ENCODE measurements at regions not wholly inside any gene's neighbourhood (a gene's known extent, or its start where the extent isn't known, plus 50 kb on each side); places are given as distances from the start of the nearest gene placed in this dataset.

DNA sequence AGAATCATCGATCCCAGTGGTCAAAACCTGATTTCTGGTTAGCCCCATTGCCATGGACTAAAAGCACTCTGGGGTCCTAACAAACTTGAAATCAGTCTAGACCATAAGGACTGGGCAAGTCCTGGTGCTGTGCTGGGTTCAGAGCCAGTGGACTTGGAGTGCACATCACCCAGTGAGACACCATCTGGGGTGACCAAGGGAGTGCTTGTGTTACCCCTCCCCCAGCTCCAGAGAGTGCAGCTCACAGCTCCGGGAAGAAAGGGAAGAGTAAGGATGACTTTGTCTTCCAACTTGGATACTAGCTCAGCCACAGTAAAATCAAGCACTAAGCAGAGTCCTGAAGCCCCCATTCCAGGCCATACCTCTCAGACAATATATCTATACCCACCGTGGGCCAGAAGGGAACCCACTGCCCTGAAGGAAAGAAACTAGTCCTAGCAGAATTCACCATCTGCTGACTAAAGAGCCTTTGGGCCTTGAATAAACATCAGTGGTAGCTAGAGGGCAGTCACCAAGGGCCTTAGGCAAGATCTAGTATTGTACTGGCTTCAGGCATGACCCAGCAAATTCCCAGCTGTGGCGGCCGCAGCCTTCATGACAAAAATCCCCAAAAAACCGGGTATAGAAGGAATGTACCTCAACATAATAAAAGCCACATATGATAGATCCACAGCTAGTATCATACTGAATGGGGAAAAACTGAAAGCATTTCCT lies 153.5 kb upstream of the OGFRL1 start:
- no peaks in the 10 kb centered on the region for H3K4me1 ChIP-seq
- no peak overlapping the region for H3K4me3 ChIP-seq
- TF ChIP-seq POLR2A (IDR thresholded peaks at IDR 0.05) (no peak), EP300 (IDR thresholded peaks at IDR 0.05) (no peak)
- TF ChIP-seq, protein P1, sequence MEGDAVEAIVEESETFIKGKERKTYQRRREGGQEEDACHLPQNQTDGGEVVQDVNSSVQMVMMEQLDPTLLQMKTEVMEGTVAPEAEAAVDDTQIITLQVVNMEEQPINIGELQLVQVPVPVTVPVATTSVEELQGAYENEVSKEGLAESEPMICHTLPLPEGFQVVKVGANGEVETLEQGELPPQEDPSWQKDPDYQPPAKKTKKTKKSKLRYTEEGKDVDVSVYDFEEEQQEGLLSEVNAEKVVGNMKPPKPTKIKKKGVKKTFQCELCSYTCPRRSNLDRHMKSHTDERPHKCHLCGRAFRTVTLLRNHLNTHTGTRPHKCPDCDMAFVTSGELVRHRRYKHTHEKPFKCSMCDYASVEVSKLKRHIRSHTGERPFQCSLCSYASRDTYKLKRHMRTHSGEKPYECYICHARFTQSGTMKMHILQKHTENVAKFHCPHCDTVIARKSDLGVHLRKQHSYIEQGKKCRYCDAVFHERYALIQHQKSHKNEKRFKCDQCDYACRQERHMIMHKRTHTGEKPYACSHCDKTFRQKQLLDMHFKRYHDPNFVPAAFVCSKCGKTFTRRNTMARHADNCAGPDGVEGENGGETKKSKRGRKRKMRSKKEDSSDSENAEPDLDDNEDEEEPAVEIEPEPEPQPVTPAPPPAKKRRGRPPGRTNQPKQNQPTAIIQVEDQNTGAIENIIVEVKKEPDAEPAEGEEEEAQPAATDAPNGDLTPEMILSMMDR (IDR thresholded peaks at IDR 0.05), result no peak
- no peaks in the 10 kb centered on the region for H3K27me3 ChIP-seq
- H3K36me3 ChIP-seq, result no peaks in the 10 kb centered on the region
- 81 to 83% methylated on average over 6 of the region's 6 CpGs for WGBS, 2 donors
- DNase-seq (ENCODE audit: low spot score in 2 of 2), result no peak
- no peak overlapping the region for H3K27ac ChIP-seq
- peaks cover 0 to 6% (median 0%) of the 10 kb centered on the region in 4 donors for H3K9me3 ChIP-seq

DNA sequence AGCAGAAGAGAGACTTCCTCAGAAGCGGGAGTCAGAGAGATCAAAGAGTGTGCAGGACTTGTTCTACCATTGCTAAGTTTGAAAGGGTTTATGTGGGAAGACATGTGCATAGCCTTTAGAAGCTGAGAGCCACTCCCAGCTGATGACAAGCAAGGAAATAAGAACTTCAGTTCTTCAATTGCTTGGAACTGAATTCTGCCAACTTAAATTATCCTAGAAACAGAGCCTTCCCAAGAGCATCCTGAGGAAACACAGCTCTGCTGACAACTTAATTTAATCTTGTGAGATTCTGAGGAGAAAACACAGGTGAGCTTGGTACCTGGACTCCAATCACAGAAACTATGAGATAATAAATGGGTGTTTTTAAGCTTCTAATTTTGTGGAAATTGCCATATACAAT lies 150.6 kb upstream of the OGFRL1 start:
- Histone ChIP-seq H3K4me1 (no peaks in the 10 kb centered on the region), H3K27ac (no peak overlapping the region), H3K4me3 (no peak overlapping the region), H3K36me3 (no peaks in the 10 kb centered on the region), H3K27me3 (no peaks in the 10 kb centered on the region), H3K9me3 (peaks cover 0 to 10% (median 0%) of the 10 kb centered on the region in 4 donors)
- WGBS, 2 donors, result 87 to 89% methylated on average over 1 of the region's 1 CpG
- no peak for TF ChIP-seq EP300 (IDR thresholded peaks at IDR 0.05)
- no peak for TF ChIP-seq POLR2A (IDR thresholded peaks at IDR 0.05)
- no peak for DNase-seq (ENCODE audit: low spot score in 2 of 2)

DNA sequence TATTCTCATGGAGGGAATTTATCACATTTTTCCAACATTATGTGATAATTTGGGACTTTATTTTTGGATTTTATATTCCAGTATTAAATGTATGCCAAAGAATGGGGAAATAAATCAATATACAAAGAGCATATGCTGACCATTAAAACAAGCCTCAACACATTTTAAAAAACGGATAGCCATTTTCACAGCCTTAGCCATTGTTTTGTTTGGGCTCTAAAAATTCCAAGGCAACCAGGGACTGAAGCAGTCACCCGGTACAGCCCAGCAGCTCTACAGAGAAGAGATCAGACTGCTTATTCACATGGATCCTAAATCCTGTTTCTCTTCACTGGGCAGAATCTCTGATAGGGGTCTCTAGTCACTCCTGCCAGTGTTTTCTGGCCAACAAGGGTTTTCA lies 150.2 kb upstream of the OGFRL1 start:
- DNase-seq (ENCODE audit: low spot score in 2 of 2), result no peak
- H3K4me3 ChIP-seq, result no peak overlapping the region
- peaks cover 0 to 10% (median 0%) of the 10 kb centered on the region in 4 donors for H3K9me3 ChIP-seq
- 40 to 51% methylated on average over 2 of the region's 2 CpGs for WGBS, 2 donors
- no peak overlapping the region for H3K27ac ChIP-seq
- no peaks in the 10 kb centered on the region for H3K4me1 ChIP-seq
- H3K36me3 ChIP-seq, result no peaks in the 10 kb centered on the region
- TF ChIP-seq POLR2A (IDR thresholded peaks at IDR 0.05), result no peak
- TF ChIP-seq, protein P1 (IDR thresholded peaks at IDR 0.05), result no peak
- no peak for TF ChIP-seq EP300 (IDR thresholded peaks at IDR 0.05)
- no peaks in the 10 kb centered on the region for H3K27me3 ChIP-seq

DNA sequence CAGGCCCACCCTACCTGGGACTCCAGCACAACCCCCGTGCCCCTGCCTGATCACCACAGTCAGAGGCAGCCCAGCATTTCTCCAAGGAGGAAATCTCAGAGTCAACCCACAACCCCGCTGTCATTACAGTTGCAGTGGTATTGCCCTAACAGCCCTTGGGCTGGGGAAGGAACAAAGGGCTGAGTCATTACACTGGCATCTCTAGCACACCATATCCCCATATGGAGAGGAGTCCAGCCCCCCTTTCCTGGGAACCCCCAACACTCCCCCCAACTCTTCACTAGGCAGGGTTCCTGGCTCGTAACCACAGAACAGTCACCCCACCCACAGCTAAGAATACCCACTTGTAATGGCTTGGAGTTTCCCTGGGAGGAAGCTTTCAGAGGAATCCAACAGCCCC lies 149.4 kb upstream of the OGFRL1 start:
- no peak overlapping the region for H3K4me3 ChIP-seq
- WGBS, 2 donors, result 53 to 71% methylated on average over 3 of the region's 3 CpGs
- no peaks in the 10 kb centered on the region for H3K27me3 ChIP-seq
- no peaks in the 10 kb centered on the region for H3K36me3 ChIP-seq
- H3K4me1 ChIP-seq, result no peaks in the 10 kb centered on the region
- H3K27ac ChIP-seq, result no peak overlapping the region
- no peak for TF ChIP-seq EP300 (IDR thresholded peaks at IDR 0.05)
- TF ChIP-seq POLR2A (IDR thresholded peaks at IDR 0.05), result no peak
- TF ChIP-seq, protein P1 (IDR thresholded peaks at IDR 0.05), result no peak
- DNase-seq (ENCODE audit: low spot score in 2 of 2), result no peak
- H3K9me3 ChIP-seq, result peaks cover 0 to 10% (median 0%) of the 10 kb centered on the region in 4 donors

DNA sequence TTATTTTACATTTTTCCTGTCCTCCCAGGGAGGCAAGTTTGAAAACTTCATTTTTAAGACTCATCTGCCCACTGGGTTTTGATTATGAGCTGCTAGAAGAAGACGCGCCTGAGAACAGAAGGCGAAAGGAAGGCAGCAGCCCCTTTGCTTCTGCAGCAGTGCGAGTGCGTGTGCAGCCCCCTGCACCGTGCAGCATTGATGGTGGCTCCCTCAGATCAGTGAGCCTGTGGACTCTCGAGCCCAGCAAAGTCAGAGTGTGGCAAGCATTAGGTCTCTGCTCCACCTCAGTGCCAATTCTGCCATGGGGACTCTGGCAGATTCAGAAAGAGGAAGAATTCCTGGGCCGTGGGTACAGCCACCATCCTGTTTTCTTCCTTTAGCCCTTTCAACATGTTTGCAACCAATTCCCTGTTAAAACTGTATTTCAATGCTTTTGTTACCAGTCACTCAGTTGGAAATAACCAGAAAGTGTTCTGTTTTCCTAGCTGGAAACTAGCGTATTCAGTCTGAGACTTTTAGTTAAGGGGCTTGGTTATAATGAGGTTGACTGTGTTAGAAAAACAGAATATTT lies 134.8 kb upstream of the OGFRL1 start:
- no peaks in the 10 kb centered on the region for H3K36me3 ChIP-seq
- WGBS, 2 donors, result 79 to 80% methylated on average over 9 of the region's 9 CpGs

More for the DNA sequence above, 134.8 kb upstream of the OGFRL1 start:
- no peak overlapping the region for H3K4me3 ChIP-seq
- H3K27ac ChIP-seq, result no peak overlapping the region
- H3K27me3 ChIP-seq, result no peaks in the 10 kb centered on the region
- H3K4me1 ChIP-seq, result no peaks in the 10 kb centered on the region
- TF ChIP-seq POLR2A (IDR thresholded peaks at IDR 0.05) (no peak), EP300 (IDR thresholded peaks at IDR 0.05) (no peak)
- TF ChIP-seq, protein P1 (IDR thresholded peaks at IDR 0.05), result no peak
- no peak for DNase-seq (ENCODE audit: low spot score in 2 of 2)
- H3K9me3 ChIP-seq, result no peaks in the 10 kb centered on the region

All from tibial nerve (tissue), 4 donors.